ENCODE measurements at regions not wholly inside any gene's neighbourhood (a gene's known extent, or its start where the extent isn't known, plus 50 kb on each side); places are given as distances from the start of the nearest gene placed in this dataset.

GRCh38 chr15:87758794-87759418 is 497.6 kb downstream of the NTRK3 start:
- Histone ChIP-seq H3K36me3 (no peaks in the 10 kb centered on the region), H3K27ac (no peak overlapping the region), H3K4me1 (peaks cover 0 to 8% of the 10 kb centered on the region in 2 donors), H3K27me3 (no peaks in the 10 kb centered on the region), H3K4me3 (no peak overlapping the region), H3K9me3 (no peaks in the 10 kb centered on the region)
- no peak for DNase-seq (ENCODE audit: low spot score)
- TF ChIP-seq CTCF (IDR thresholded peaks at IDR 0.05), result no peak

- Histone ChIP-seq H3K9me3 (no peaks in the 10 kb centered on the region), H3K4me1 (peaks cover 0 to 23% of the 10 kb centered on the region in 2 donors), H3K27ac (no peak overlapping the region), H3K36me3 (no peaks in the 10 kb centered on the region), H3K4me3 (no peak overlapping the region), H3K27me3 (no peaks in the 10 kb centered on the region)
- TF ChIP-seq CTCF (IDR thresholded peaks at IDR 0.05), result no peak
- no peak for DNase-seq (ENCODE audit: low spot score)
Observed at GRCh38 chr15:87757084-87757483, 499.5 kb downstream of the NTRK3 start.

GRCh38 chr15:87756072-87756471 is 500.5 kb downstream of the NTRK3 start:
- Histone ChIP-seq H3K27me3 (no peaks in the 10 kb centered on the region), H3K4me3 (no peak overlapping the region), H3K9me3 (no peaks in the 10 kb centered on the region), H3K4me1 (peaks cover 0 to 25% of the 10 kb centered on the region in 2 donors), H3K36me3 (no peaks in the 10 kb centered on the region), H3K27ac (no peak overlapping the region)
- DNase-seq (ENCODE audit: low spot score), result no peak
- no peak for TF ChIP-seq CTCF (IDR thresholded peaks at IDR 0.05)

- TF ChIP-seq CTCF (IDR thresholded peaks at IDR 0.05), result no peak
- Histone ChIP-seq H3K4me1 (peaks cover 0 to 25% of the 10 kb centered on the region in 2 donors), H3K27me3 (no peaks in the 10 kb centered on the region), H3K36me3 (no peaks in the 10 kb centered on the region), H3K27ac (no peak overlapping the region), H3K9me3 (no peaks in the 10 kb centered on the region), H3K4me3 (no peak overlapping the region)
- no peak for DNase-seq (ENCODE audit: low spot score)
Observed at GRCh38 chr15:87755226-87755625, 501.3 kb downstream of the NTRK3 start.

- H3K4me3 ChIP-seq, result no peak overlapping the region
- H3K4me1 ChIP-seq, result peaks cover 0 to 18% of the 10 kb centered on the region in 2 donors
- no peaks in the 10 kb centered on the region for H3K27me3 ChIP-seq
- TF ChIP-seq CTCF (IDR thresholded peaks at IDR 0.05), result peak in 1 of 2 donors; percentile 35
- no peaks in the 10 kb centered on the region for H3K9me3 ChIP-seq
- H3K27ac ChIP-seq, result no peak overlapping the region
- H3K36me3 ChIP-seq, result no peaks in the 10 kb centered on the region
- DNase-seq (ENCODE audit: low spot score), result no peak
Observed at GRCh38 chr15:87753539-87753938, 503.0 kb downstream of the NTRK3 start.

All from right atrium auricular region (tissue), 2 donors.